Left colon (tissue), 2 donors: ENCODE measurements at regions not wholly inside any gene's neighbourhood (a gene's known extent, or its start where the extent isn't known, plus 50 kb on each side); places are given as distances from the start of the nearest gene placed in this dataset.
"Not testable (repeated sequence)": the region's sequence is repeated elsewhere in the genome, so short reads cannot be mapped to it uniquely, and the experiment has no call there.

Experiments
- ATAC-seq: fragments of 200-7000 bp; cut with Tn5 transposase; one replicate; pipeline ENCODE4 v1.9.1; 2020; ENCODE audit warnings: mild to moderate bottlenecking, moderate library complexity
- DNase-seq, 2 donors: peaks; one replicate each; pipeline ENCODE4 v3.0.0-alpha.2; 2020
- intact Hi-C, 2 donors: fragments of 100-400 bp; cut with DNase I in 1 of 2; cut with micrococcal nuclease in 1 of 2; formaldehyde crosslinking; loops; one replicate each; pipeline versions ENCODE4 v1.11.2 to v1.14.0; 2022; cut with DNase I, micrococcal nuclease
- donor health status: DM: no; HTN: no; CAD: no.
- donor health status: DM: yes; HTN: yes; CAD: no.

GRCh38 chr17:20805751-20806150 lies 226.2 kb downstream of the CDRT15L2 start:
- ATAC-seq (no peak), DNase-seq (no peak)
- intact Hi-C loops: no loop called here

- DNase-seq, ATAC-seq, intact Hi-C loops: not testable (repeated sequence)
These were observed 228.0 kb downstream of the CDRT15L2 start for GRCh38 chr17:20807566-20807965.

- intact Hi-C loops, DNase-seq, ATAC-seq: not testable (repeated sequence)
These were observed 227.4 kb downstream of the USP22 start for GRCh38 chr17:20815410-20815809.

GRCh38 chr17:20823905-20824304 lies 218.9 kb downstream of the USP22 start:
- ATAC-seq (no peak), DNase-seq (no peak)
- intact Hi-C loops: no loop called here

- no peak for DNase-seq
- no peak for ATAC-seq
- intact Hi-C loops: no loop called here
These were observed 217.3 kb downstream of the USP22 start for GRCh38 chr17:20825539-20825938.

- intact Hi-C loops, ATAC-seq, DNase-seq: not testable (repeated sequence)
These were observed 202.4 kb downstream of the USP22 start for GRCh38 chr17:20840453-20840852.

GRCh38 chr17:20840987-20841865 lies 201.6 kb downstream of the USP22 start:
- ATAC-seq, DNase-seq, intact Hi-C loops: not testable (repeated sequence)

GRCh38 chr17:20842012-20842411 lies 200.8 kb downstream of the USP22 start:
- intact Hi-C loops, ATAC-seq, DNase-seq: not testable (repeated sequence)

GRCh38 chr17:20843261-20843660 lies 199.6 kb downstream of the USP22 start:
- DNase-seq, ATAC-seq, intact Hi-C loops: not testable (repeated sequence)

GRCh38 chr17:20843799-20844553 lies 198.8 kb downstream of the USP22 start:
- intact Hi-C loops: not testable (repeated sequence)
- ATAC-seq: peak; percentile 95
- DNase-seq: peak; percentile 28 to 48

- intact Hi-C loops, DNase-seq, ATAC-seq: not testable (repeated sequence)
These were observed 193.9 kb downstream of the USP22 start for GRCh38 chr17:20848869-20849443.

- DNase-seq: not testable (repeated sequence)
These were observed 191.1 kb downstream of the USP22 start for GRCh38 chr17:20851591-20852238.

GRCh38 chr17:20852239-20852989 lies 190.4 kb downstream of the USP22 start:
- intact Hi-C loops: no loop called here
- no peak for ATAC-seq
- DNase-seq: peak in 1 of 2 donors; percentile 25

More at GRCh38 chr17:20851591-20852238, 191.1 kb downstream of the USP22 start:
- intact Hi-C loops, ATAC-seq: not testable (repeated sequence)

- intact Hi-C loops: no loop called here
- DNase-seq (no peak), ATAC-seq (no peak)
These were observed 189.8 kb downstream of the USP22 start for GRCh38 chr17:20852990-20853370.

- intact Hi-C loops, ATAC-seq, DNase-seq: not testable (repeated sequence)
These were observed 186.8 kb downstream of the USP22 start for GRCh38 chr17:20855910-20856470.

- ATAC-seq, DNase-seq, intact Hi-C loops: not testable (repeated sequence)
These were observed 176.2 kb downstream of the USP22 start for GRCh38 chr17:20866444-20867209.

- intact Hi-C loops, ATAC-seq, DNase-seq: not testable (repeated sequence)
These were observed 175.3 kb downstream of the USP22 start for GRCh38 chr17:20867436-20867937.
